ENCODE measurements at regions not wholly inside any gene's neighbourhood (a gene's known extent, or its start where the extent isn't known, plus 50 kb on each side); places are given as distances from the start of the nearest gene placed in this dataset.

DNA sequence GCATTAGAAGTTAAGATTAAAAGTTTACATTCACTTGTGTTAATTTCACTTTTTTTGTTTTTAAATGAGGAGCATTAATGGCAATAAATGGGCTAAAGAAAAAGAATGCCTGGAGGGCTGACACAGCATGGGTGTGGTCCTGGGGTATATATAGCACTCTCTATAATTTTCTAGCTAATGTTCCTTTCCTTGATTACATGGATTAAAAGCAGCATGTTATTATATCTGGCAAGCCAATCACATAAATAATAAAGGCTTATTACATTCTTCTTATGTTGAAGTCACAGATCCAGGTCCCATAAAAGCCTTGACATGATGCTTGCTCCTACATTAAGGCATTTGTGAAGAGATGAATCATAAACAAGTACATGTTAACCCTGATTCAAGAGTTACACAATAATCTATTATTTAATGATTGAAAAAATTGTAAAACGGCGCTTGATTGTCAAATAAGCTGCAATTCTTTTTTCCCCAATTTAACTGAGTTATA lies 91.4 kb downstream of the LYPLAL1 start:
- no peak for DNase-seq (ENCODE audit: low spot score)
- in situ Hi-C loops (cut with HindIII; ENCODE audit: low sequenced_read_pairs): no loop called here

DNA sequence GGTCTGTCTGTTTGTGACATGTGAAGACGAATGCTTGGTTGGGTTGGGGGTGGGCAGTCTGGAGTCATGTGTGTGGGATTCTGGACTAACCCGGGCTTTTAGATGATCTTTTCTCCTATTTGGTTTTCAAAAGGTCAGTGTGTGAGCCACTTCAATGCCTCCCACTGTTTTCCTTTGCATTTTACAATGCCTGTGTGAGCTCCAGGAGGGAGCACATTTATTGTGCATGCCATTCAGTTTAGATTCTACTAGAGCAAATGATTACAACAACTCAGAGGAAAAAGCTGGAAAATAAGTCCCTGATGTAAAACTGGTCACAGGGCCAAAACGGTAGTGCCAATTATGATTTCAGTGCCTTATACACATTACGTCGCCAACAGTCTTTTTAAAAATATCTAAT lies 90.9 kb downstream of the LYPLAL1 start:
- in situ Hi-C loops (cut with HindIII; ENCODE audit: low sequenced_read_pairs): no loop called here

More for the DNA sequence above, 90.9 kb downstream of the LYPLAL1 start:
- no peak for DNase-seq (ENCODE audit: low spot score)
